NCI-H446 (cell line): ENCODE measurements at regions not wholly inside any gene's neighbourhood (a gene's known extent, or its start where the extent isn't known, plus 50 kb on each side); places are given as distances from the start of the nearest gene placed in this dataset.
A peak's percentile ranks its signal among the peaks of the same experiment; 100 is the strongest.

ENCODE experiments used
- DNase-seq, 2 experiments: peaks; one replicate each; lab custom pipeline; 2025; lab: John Stamatoyannopoulos, UW

- no peak for DNase-seq
These were observed 197.7 kb upstream of the CIBAR2 start for GRCh38 chr16:85309656-85310587.

- no peak for DNase-seq
These were observed 198.8 kb upstream of the CIBAR2 start for GRCh38 chr16:85310868-85311585.

- no peak for DNase-seq
These were observed 199.5 kb upstream of the CIBAR2 start for GRCh38 chr16:85311741-85312140.

- no peak for DNase-seq
These were observed 199.9 kb upstream of the CIBAR2 start for GRCh38 chr16:85312174-85312573.

- no peak for DNase-seq
These were observed 200.6 kb upstream of the CIBAR2 start for GRCh38 chr16:85312642-85313525.

GRCh38 chr16:85313526-85314301 lies 201.4 kb upstream of the CIBAR2 start:
- DNase-seq = no peak

GRCh38 chr16:85314512-85314971 lies 202.3 kb upstream of the CIBAR2 start:
- no peak for DNase-seq

GRCh38 chr16:85315866-85316265 lies 203.6 kb upstream of the CIBAR2 start:
- no peak for DNase-seq

- DNase-seq = peak in 1 of 2 experiments; percentile 26
These were observed 204.1 kb upstream of the CIBAR2 start for GRCh38 chr16:85316321-85316919.

DNA sequence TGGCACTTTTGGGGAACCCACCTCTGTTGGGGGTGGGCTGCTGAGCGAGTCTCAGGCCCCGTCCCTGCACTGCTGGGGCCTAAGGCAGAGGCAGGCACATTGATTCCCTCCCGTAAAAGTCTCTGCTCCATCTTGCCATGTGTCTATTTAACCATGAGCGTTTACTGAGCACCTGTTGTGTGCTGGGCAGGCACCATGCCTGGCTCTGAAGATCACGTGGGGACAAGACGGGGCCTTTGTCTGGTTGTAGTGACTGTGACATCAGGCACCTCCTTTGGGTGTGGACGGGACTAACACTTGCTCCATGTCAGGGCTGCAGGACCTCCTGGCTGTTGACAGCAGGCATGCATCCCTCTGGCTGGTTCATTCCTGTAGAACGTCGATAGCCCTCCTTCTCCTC lies 204.7 kb upstream of the CIBAR2 start:
- DNase-seq = no peak

GRCh38 chr16:85317704-85318103 lies 205.4 kb upstream of the CIBAR2 start:
- no peak for DNase-seq

- no peak for DNase-seq
These were observed 207.1 kb upstream of the CIBAR2 start for GRCh38 chr16:85319208-85319983.

DNA sequence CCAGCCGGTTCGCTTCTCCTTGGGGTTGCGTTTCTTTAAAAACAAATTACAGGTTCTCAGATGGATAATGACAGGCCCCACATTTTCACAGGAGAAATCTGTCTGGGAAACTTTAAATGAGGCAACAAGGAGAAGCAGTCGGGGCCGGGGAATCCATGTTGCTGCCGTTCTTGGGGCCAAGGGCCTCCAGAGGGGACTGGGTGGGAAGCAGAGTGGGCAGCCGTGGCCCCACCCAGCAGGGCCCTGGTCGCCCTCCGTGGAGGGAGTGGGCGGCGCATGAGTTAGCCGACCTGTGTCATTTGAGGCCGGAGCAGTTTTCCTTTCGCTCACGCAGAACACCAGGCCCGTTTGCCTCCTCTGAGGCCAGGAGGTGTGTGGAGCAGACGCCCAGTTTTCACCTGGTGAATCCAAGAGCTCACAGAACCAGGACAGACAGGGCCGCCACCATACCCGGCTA lies 207.7 kb upstream of the CIBAR2 start:
- no peak for DNase-seq

GRCh38 chr16:85320677-85321385 lies 208.6 kb upstream of the CIBAR2 start:
- DNase-seq = no peak

- no peak for DNase-seq
These were observed 209.4 kb upstream of the CIBAR2 start for GRCh38 chr16:85321509-85322271.

DNA sequence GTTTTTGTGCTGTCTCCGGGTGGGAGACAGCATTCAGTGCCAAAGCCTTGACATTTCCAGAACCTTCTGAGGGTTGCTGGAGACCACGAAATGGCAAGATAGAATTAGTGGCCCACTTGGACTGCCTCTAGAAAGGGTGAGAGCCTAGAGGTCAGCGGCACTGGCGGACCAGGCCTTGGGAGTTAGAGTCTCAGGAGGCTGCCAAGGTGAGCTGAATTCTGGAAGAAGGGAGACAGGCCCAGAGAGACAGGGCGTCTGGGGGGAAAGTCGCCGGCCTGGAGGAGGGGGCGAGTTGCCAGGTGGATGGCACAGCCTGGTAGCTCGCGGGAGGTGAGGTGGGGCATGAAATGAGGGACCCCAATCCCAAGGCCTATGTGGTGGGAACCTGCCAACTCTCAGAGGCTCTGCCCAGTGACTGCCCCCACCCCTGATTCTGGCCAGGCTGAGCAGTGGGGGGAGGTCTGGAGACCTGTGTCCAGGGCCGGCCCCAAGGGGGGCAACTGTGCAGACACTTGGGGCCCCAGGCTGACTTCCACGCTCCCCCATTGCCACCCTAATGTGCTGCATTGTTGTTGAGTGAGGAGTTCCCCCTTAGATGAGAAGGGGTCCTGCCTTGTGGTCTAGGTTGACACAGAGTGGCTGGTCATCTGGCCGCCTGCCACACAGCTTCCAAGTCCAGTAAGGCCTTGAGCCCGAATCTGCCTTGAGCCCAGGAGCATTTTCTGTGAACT lies 211.1 kb upstream of the CIBAR2 start:
- DNase-seq = no peak

DNA sequence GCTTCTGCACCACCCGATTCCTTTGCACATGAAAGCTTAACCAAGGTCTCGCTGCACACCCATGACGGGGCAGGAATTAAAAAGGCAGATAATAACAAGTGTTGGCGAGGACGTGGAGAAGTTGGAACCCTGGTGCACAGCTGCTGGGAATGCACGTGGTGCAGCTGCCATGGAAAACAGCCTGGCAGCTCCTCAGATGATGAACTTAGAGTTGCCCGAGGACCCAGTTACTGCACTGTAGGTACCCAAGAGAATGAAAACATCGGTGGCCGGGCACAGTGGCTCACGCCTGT lies 211.6 kb upstream of the CIBAR2 start:
- DNase-seq = no peak

GRCh38 chr16:85324488-85324887 lies 212.2 kb upstream of the CIBAR2 start:
- no peak for DNase-seq
